HCT116 (cell line): ENCODE measurements at regions not wholly inside any gene's neighbourhood (a gene's known extent, or its start where the extent isn't known, plus 50 kb on each side); places are given as distances from the start of the nearest gene placed in this dataset.

ENCODE experiments used
- CBX3 ChIP-seq: IDR thresholded peaks from 2 replicates; pipeline ENCODE4 v1.6.1; 2012; ENCODE audit warnings: low read depth
- CEBPB ChIP-seq: IDR thresholded peaks from 2 replicates; pipeline ENCODE4 v1.6.1; 2012; ENCODE audit warnings: low read depth
- CTCF ChIP-seq, 3 experiments: fragments of 200-600 bp in 1 of 3; sonication (generic) in 1 of 3; IDR thresholded peaks in 2 of 3; conservative IDR thresholded peaks in 1 of 3; 2 replicates each; pipeline ENCODE4 v1.5.1; 2012 to 2017; ENCODE audit warnings: low read depth in 2 of 3, low read length in 2 of 3, antibody characterized with exemption in 1 of 3, borderline replicate concordance in 1 of 3, control low read depth in 1 of 3, mild to moderate bottlenecking in 1 of 3, mixed read lengths in 1 of 3, mixed run types in 1 of 3, moderate library complexity in 1 of 3; ENCODE audit not compliant: insufficient read depth in 1 of 3
- EZH2 ChIP-seq: fragments of 200-600 bp; sonication (generic); IDR thresholded peaks from 2 replicates; pipeline ENCODE4 v1.6.1; 2017; ENCODE audit warnings: antibody characterized with exemption, mixed run types
- JUND ChIP-seq: IDR thresholded peaks from 2 replicates; pipeline ENCODE4 v1.6.1; 2012
- POLR2A ChIP-seq: IDR thresholded peaks from 2 replicates; pipeline ENCODE4 v1.7.0; 2011; ENCODE audit warnings: borderline replicate concordance; ENCODE audit not compliant: insufficient read depth, insufficient read length; ENCODE audit errors: extremely low read depth
- POLR2AphosphoS5 ChIP-seq: IDR thresholded peaks from 2 replicates; pipeline ENCODE4 v1.6.1; 2011; ENCODE audit warnings: mild to moderate bottlenecking, low read depth, low read length, moderate library complexity
- REST ChIP-seq: IDR thresholded peaks from 2 replicates; pipeline ENCODE4 v1.6.1; 2012; ENCODE audit warnings: low read depth

- no peak for TF ChIP-seq CTCF (IDR thresholded peaks at IDR 0.05 in 2 of 3, conservative IDR thresholded peaks at IDR 0.05 in 1 of 3; ENCODE audit: borderline replicate concordance in 1 of 3, insufficient read depth in 1 of 3, low read depth in 2 of 3, low read length in 2 of 3)
- TF ChIP-seq REST = no peak
- TF ChIP-seq EZH2 = no peak
- TF ChIP-seq POLR2AphosphoS5 = no peak
- TF ChIP-seq JUND = no peak
- no peak for TF ChIP-seq POLR2A
- no peak for TF ChIP-seq CBX3
- no peak for TF ChIP-seq CEBPB
Observed at GRCh38 chr9:115606838-115607237, 488.9 kb upstream of the TNC start.
